ENCODE measurements at regions not wholly inside any gene's neighbourhood (a gene's known extent, or its start where the extent isn't known, plus 50 kb on each side); places are given as distances from the start of the nearest gene placed in this dataset.

- Histone ChIP-seq H3K4me1 (ENCODE audit: insufficient read depth, low read length, poor library complexity, severe bottlenecking) (no peaks in the 10 kb centered on the region), H3K9ac (ENCODE audit: low read depth, low read length, poor library complexity, severe bottlenecking) (no peak overlapping the region), H2AFZ (ENCODE audit: low read length) (no peak overlapping the region), H3F3A (ENCODE audit: low read depth) (no peaks in the 10 kb centered on the region), H3K9me3 (ENCODE audit: insufficient read depth, low read depth, low read length) (0 out of 2 replicates have a peak, but pooled peaks cover 5% of the 10 kb centered on the region), H4K20me1 (ENCODE audit: insufficient read depth, low read length, poor library complexity, severe bottlenecking) (no peaks in the 10 kb centered on the region), H3K27me3 (ENCODE audit: insufficient read depth, low read length, poor library complexity, severe bottlenecking) (no peaks in the 10 kb centered on the region), H3K4me3 (ENCODE audit: low read length, poor library complexity, severe bottlenecking) (no peak overlapping the region), H3K36me3 (ENCODE audit: insufficient read depth, low read length) (no peaks in the 10 kb centered on the region), H3K79me2 (ENCODE audit: insufficient read depth, low read length) (no peaks in the 10 kb centered on the region), H3K9me2 (replicated peaks; ENCODE audit: low read depth, low read length) (no peaks in the 10 kb centered on the region), H3K4me2 (ENCODE audit: low read depth, low read length, poor library complexity, severe bottlenecking) (no peak overlapping the region)
- no peak for TF ChIP-seq EZH2phosphoT487 (IDR thresholded peaks at IDR 0.05; ENCODE audit: borderline replicate concordance)
- TF ChIP-seq, protein P1, sequence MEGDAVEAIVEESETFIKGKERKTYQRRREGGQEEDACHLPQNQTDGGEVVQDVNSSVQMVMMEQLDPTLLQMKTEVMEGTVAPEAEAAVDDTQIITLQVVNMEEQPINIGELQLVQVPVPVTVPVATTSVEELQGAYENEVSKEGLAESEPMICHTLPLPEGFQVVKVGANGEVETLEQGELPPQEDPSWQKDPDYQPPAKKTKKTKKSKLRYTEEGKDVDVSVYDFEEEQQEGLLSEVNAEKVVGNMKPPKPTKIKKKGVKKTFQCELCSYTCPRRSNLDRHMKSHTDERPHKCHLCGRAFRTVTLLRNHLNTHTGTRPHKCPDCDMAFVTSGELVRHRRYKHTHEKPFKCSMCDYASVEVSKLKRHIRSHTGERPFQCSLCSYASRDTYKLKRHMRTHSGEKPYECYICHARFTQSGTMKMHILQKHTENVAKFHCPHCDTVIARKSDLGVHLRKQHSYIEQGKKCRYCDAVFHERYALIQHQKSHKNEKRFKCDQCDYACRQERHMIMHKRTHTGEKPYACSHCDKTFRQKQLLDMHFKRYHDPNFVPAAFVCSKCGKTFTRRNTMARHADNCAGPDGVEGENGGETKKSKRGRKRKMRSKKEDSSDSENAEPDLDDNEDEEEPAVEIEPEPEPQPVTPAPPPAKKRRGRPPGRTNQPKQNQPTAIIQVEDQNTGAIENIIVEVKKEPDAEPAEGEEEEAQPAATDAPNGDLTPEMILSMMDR (conservative IDR thresholded peaks at IDR 0.05; ENCODE audit: low read length) = no peak
Measured at GRCh38 chr19:28530406-28531035, 682.4 kb downstream of the UQCRFS1 start.

DNA sequence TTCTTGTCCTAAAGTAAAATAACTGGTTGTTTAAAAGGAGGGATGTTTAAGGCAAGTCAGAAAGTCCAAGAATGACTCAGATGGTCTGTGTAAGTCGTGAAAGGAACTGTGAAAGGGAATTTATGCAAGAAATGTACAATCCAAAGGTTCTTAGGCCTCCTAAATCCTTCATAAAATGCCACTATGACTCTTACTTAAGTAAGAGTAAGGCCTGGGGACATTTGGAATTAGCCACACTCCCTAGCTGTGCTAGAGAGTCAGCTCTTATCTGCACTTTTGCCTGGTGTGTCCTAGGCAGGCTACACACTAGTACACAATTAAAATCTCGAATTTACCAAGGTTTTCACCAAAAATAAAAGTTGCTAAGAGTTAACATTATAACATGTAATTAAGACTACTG is 686.9 kb downstream of the UQCRFS1 start:
- Histone ChIP-seq H3K4me2 (ENCODE audit: low read depth, low read length, poor library complexity, severe bottlenecking) (no peak overlapping the region), H3K79me2 (ENCODE audit: insufficient read depth, low read length) (no peaks in the 10 kb centered on the region), H3K9me2 (replicated peaks; ENCODE audit: low read depth, low read length) (no peaks in the 10 kb centered on the region), H3K9me3 (ENCODE audit: insufficient read depth, low read depth, low read length) (peaks cover 5% of the 10 kb centered on the region; the same call in 1 of the 2 replicates), H2AFZ (ENCODE audit: low read length) (no peak overlapping the region), H3K4me1 (ENCODE audit: insufficient read depth, low read length, poor library complexity, severe bottlenecking) (no peaks in the 10 kb centered on the region), H3K36me3 (ENCODE audit: insufficient read depth, low read length) (no peaks in the 10 kb centered on the region), H3F3A (ENCODE audit: low read depth) (no peaks in the 10 kb centered on the region), H3K4me3 (ENCODE audit: low read length, poor library complexity, severe bottlenecking) (no peak overlapping the region), H3K27me3 (ENCODE audit: insufficient read depth, low read length, poor library complexity, severe bottlenecking) (no peaks in the 10 kb centered on the region), H4K20me1 (ENCODE audit: insufficient read depth, low read length, poor library complexity, severe bottlenecking) (no peaks in the 10 kb centered on the region), H3K9ac (ENCODE audit: low read depth, low read length, poor library complexity, severe bottlenecking) (no peak overlapping the region)
- TF ChIP-seq, protein P1 (conservative IDR thresholded peaks at IDR 0.05; ENCODE audit: low read length) = no peak
- no peak for TF ChIP-seq EZH2phosphoT487 (IDR thresholded peaks at IDR 0.05; ENCODE audit: borderline replicate concordance)

- Histone ChIP-seq H4K20me1 (ENCODE audit: insufficient read depth, low read length, poor library complexity, severe bottlenecking) (no peaks in the 10 kb centered on the region), H3K4me1 (ENCODE audit: insufficient read depth, low read length, poor library complexity, severe bottlenecking) (no peaks in the 10 kb centered on the region), H3K27me3 (ENCODE audit: insufficient read depth, low read length, poor library complexity, severe bottlenecking) (no peaks in the 10 kb centered on the region), H3K9ac (ENCODE audit: low read depth, low read length, poor library complexity, severe bottlenecking) (no peak overlapping the region), H3K4me2 (ENCODE audit: low read depth, low read length, poor library complexity, severe bottlenecking) (no peak overlapping the region), H3K9me3 (ENCODE audit: insufficient read depth, low read depth, low read length) (peaks cover 4% of the 10 kb centered on the region; the same call in 1 of the 2 replicates), H2AFZ (ENCODE audit: low read length) (no peak overlapping the region), H3K36me3 (ENCODE audit: insufficient read depth, low read length) (no peaks in the 10 kb centered on the region), H3K4me3 (ENCODE audit: low read length, poor library complexity, severe bottlenecking) (no peak overlapping the region), H3K79me2 (ENCODE audit: insufficient read depth, low read length) (no peaks in the 10 kb centered on the region), H3K9me2 (replicated peaks; ENCODE audit: low read depth, low read length) (no peaks in the 10 kb centered on the region), H3F3A (ENCODE audit: low read depth) (no peaks in the 10 kb centered on the region)
- TF ChIP-seq, protein P1 (conservative IDR thresholded peaks at IDR 0.05; ENCODE audit: low read length) = no peak
- no peak for TF ChIP-seq EZH2phosphoT487 (IDR thresholded peaks at IDR 0.05; ENCODE audit: borderline replicate concordance)
Measured at GRCh38 chr19:28523619-28524018, 689.3 kb downstream of the UQCRFS1 start.

All from Loucy (cell line).